GM18861 (cell line): ENCODE measurements at regions not wholly inside any gene's neighbourhood (a gene's known extent, or its start where the extent isn't known, plus 50 kb on each side); places are given as distances from the start of the nearest gene placed in this dataset.

Experiments used
- ATAC-seq: cut with Tn5 transposase; IDR thresholded peaks from one replicate; pipeline ENCODE4 v1.9.1; 2021; ENCODE audit not compliant: unreplicated experiment

- ATAC-seq, result no peak
Measured at GRCh38 chr6:157769776-157770426, 53.1 kb upstream of the SNX9 start.

GRCh38 chr6:157770946-157771345, 52.1 kb upstream of the SNX9 start:
- ATAC-seq, result no peak

GRCh38 chr6:157772820-157773219, 50.2 kb upstream of the SNX9 start:
- no peak for ATAC-seq
